ENCODE measurements at regions not wholly inside any gene's neighbourhood (a gene's known extent, or its start where the extent isn't known, plus 50 kb on each side); places are given as distances from the start of the nearest gene placed in this dataset.

- TF ChIP-seq POLR2A (IDR thresholded peaks at IDR 0.05; ENCODE audit: low read length) = no peak
- TF ChIP-seq GATA1 (IDR thresholded peaks at IDR 0.05; ENCODE audit: low read depth, low read length) = no peak
Observed at GRCh38 chr5:119897537-119898370, 268.4 kb downstream of the FAM170A start.

Measured in erythroblast (primary cell).